Neural progenitor cell (in vitro differentiated cells): ENCODE measurements at regions not wholly inside any gene's neighbourhood (a gene's known extent, or its start where the extent isn't known, plus 50 kb on each side); places are given as distances from the start of the nearest gene placed in this dataset.

Experiments used
- DNase-seq: peaks from one replicate; pipeline ENCODE4 v3.0.0-alpha.2; 2016; ENCODE audit warnings: low spot score
- H2AFZ ChIP-seq: fragments of 200-600 bp; sonication (generic); replicated peaks from 2 replicates; pipeline ENCODE4 v1.6.1; 2016; ENCODE audit warnings: antibody characterized with exemption
- H3F3A ChIP-seq: fragments of 200-600 bp; sonication (generic); 2 replicates; pipeline ENCODE4 v1.6.1; 2016; ENCODE audit warnings: antibody characterized with exemption, low read depth
- H3K27ac ChIP-seq: fragments of 200-600 bp; sonication (generic); 2 replicates; pipeline ENCODE4 v1.5.1; 2016; ENCODE audit warnings: mild to moderate bottlenecking
- H3K27me3 ChIP-seq: fragments of 200-600 bp; sonication (generic); 2 replicates; pipeline ENCODE4 v1.6.1; 2016; ENCODE audit warnings: mild to moderate bottlenecking, moderate library complexity
- H3K36me3 ChIP-seq: fragments of 200-600 bp; sonication (generic); 2 replicates; pipeline ENCODE4 v1.5.1; 2016
- H3K4me1 ChIP-seq: fragments of 200-600 bp; sonication (generic); 2 replicates; pipeline ENCODE4 v1.6.1; 2016; ENCODE audit warnings: mixed run types
- H3K4me2 ChIP-seq: fragments of 200-600 bp; sonication (generic); 2 replicates; pipeline ENCODE4 v1.6.1; 2016
- H3K4me3 ChIP-seq: fragments of 200-600 bp; sonication (generic); 2 replicates; pipeline ENCODE4 v1.5.1; 2016
- H3K79me2 ChIP-seq: fragments of 200-600 bp; sonication (generic); 2 replicates; pipeline ENCODE4 v1.6.1; 2016; ENCODE audit warnings: low read depth
- H3K9ac ChIP-seq: fragments of 200-600 bp; sonication (generic); 2 replicates; pipeline ENCODE4 v1.6.1; 2016
- H3K9me3 ChIP-seq: fragments of 200-600 bp; sonication (generic); 2 replicates; pipeline ENCODE4 v1.5.1; 2016; ENCODE audit warnings: low read depth
- H4K20me1 ChIP-seq: fragments of 200-600 bp; sonication (generic); 2 replicates; pipeline ENCODE4 v1.6.1; 2016; ENCODE audit warnings: low read depth
- H3K27ac Mint-ChIP-seq: 3 replicates; pipeline ENCODE4 v1.8.0; 2021; ENCODE audit warnings: mixed read lengths
- H3K27me3 Mint-ChIP-seq: 2 replicates; pipeline ENCODE4 v1.8.0; 2022; ENCODE audit warnings: low read depth, mild to moderate bottlenecking, inconsistent platforms, moderate library complexity, mixed read lengths; ENCODE audit not compliant: insufficient read depth
- H3K36me3 Mint-ChIP-seq: 3 replicates; pipeline ENCODE4 v1.8.0; 2021; ENCODE audit warnings: mixed read lengths
- H3K4me1 Mint-ChIP-seq: 3 replicates; pipeline ENCODE4 v1.8.0; 2021; ENCODE audit warnings: mixed read lengths
- H3K4me3 Mint-ChIP-seq: 3 replicates; pipeline ENCODE4 v1.8.0; 2021; ENCODE audit warnings: mild to moderate bottlenecking, moderate library complexity, mixed read lengths
- H3K9me3 Mint-ChIP-seq: 3 replicates; pipeline ENCODE4 v1.8.0; 2020; ENCODE audit warnings: mixed read lengths
- CTCF ChIP-seq: fragments of 200-600 bp; sonication (generic); IDR thresholded peaks from 2 replicates; pipeline ENCODE4 v1.5.1; 2017; ENCODE audit warnings: antibody characterized with exemption, mild to moderate bottlenecking
- EZH2 ChIP-seq: fragments of 200-600 bp; sonication (generic); IDR thresholded peaks from 2 replicates; pipeline ENCODE4 v1.6.1; 2017; ENCODE audit warnings: antibody characterized with exemption, mild to moderate bottlenecking, moderate library complexity
- EZH2phosphoT487 ChIP-seq: fragments of 200-600 bp; sonication (generic); IDR thresholded peaks from 2 replicates; pipeline ENCODE4 v1.6.1; 2017; ENCODE audit warnings: antibody characterized with exemption

GRCh38 chrX:723781-724180 lies 93.2 kb downstream of the SHOX start:
- Histone ChIP-seq H2AFZ (no peak overlapping the region), H3K27ac (no peak overlapping the region), H3K4me2 (no peak overlapping the region), H3K9ac (no peak overlapping the region), H3K4me3 (no peak overlapping the region), H3K36me3 (no peaks in the 10 kb centered on the region), H3K27me3 (no peaks in the 10 kb centered on the region), H3K9me3 (no peaks in the 10 kb centered on the region), H3K79me2 (no peaks in the 10 kb centered on the region), H4K20me1 (no peaks in the 10 kb centered on the region), H3K4me1 (no peaks in the 10 kb centered on the region), H3F3A (peaks cover 16% of the 10 kb centered on the region)
- Mint-ChIP-seq H3K36me3 (peaks cover 6% of the 10 kb centered on the region), H3K27me3 (peaks cover 16% of the 10 kb centered on the region), H3K4me1 (peaks cover 6% of the 10 kb centered on the region), H3K27ac (no peak overlapping the region), H3K9me3 (peaks cover 18% of the 10 kb centered on the region), H3K4me3 (peak overlapping the region; percentile 22)
- no peak for DNase-seq
- TF ChIP-seq CTCF, result no peak
- no peak for TF ChIP-seq EZH2phosphoT487
- no peak for TF ChIP-seq EZH2

DNA sequence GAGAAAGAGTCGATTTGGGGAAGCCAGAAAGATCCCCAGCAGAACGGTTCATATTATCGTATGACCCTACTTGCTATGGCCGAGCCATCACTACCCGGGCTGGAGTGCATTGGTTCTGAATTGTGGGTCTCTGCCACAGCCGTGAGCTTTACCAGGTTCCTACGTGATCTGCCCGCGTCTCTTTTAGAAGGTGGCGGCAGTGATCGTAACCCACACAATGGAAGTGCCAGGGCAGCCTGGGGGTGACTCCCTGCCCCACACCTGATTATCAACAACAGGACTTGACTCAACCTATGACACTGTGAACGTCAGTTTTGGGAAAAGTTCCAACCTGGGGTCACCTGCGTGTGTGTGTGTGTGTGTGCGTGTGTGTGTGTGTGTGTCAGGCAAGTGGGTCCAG lies 90.8 kb downstream of the SHOX start:
- Histone ChIP-seq H3K79me2 (no peaks in the 10 kb centered on the region), H3K27ac (no peak overlapping the region), H3F3A (peaks cover 16% of the 10 kb centered on the region), H4K20me1 (no peaks in the 10 kb centered on the region), H2AFZ (no peak overlapping the region), H3K36me3 (no peaks in the 10 kb centered on the region), H3K4me2 (no peak overlapping the region), H3K9me3 (no peaks in the 10 kb centered on the region), H3K9ac (no peak overlapping the region), H3K4me3 (no peak overlapping the region), H3K27me3 (no peaks in the 10 kb centered on the region), H3K4me1 (no peaks in the 10 kb centered on the region)
- Mint-ChIP-seq H3K4me1 (peaks cover 3% of the 10 kb centered on the region), H3K36me3 (peaks cover 6% of the 10 kb centered on the region), H3K9me3 (peaks cover 21% of the 10 kb centered on the region), H3K27me3 (peaks cover 16% of the 10 kb centered on the region), H3K27ac (no peak overlapping the region), H3K4me3 (no peak overlapping the region)
- DNase-seq, result no peak
- TF ChIP-seq EZH2phosphoT487 (no peak), EZH2 (no peak), CTCF (no peak)

DNA sequence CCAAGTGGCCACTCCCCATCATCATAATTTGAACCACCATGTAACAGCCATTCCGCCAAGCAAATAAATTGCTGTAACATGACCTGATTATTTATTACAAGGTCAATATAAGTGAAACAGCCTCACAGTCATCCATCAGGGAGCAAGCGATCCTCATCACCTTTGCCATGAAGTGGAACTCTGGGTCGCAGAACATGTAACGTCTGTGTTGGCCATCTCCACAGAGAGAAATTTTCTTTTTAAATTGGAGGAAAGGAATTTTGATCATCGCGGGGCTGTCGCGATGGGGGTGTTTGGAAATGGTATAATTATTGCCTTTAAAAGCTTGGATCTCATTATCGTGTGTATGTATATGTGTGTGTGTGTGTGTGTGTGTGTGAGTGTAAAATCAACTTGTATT lies 90.2 kb downstream of the SHOX start:
- Histone ChIP-seq H3K4me3 (no peak overlapping the region), H2AFZ (no peak overlapping the region), H3K27ac (no peak overlapping the region), H3K36me3 (no peaks in the 10 kb centered on the region), H3F3A (peaks cover 16% of the 10 kb centered on the region), H3K9ac (no peak overlapping the region), H3K9me3 (no peaks in the 10 kb centered on the region), H3K27me3 (no peaks in the 10 kb centered on the region), H4K20me1 (no peaks in the 10 kb centered on the region), H3K79me2 (no peaks in the 10 kb centered on the region), H3K4me2 (no peak overlapping the region), H3K4me1 (no peaks in the 10 kb centered on the region)
- TF ChIP-seq CTCF (no peak), EZH2phosphoT487 (no peak), EZH2 (no peak)
- DNase-seq, result no peak
- H3K4me3 Mint-ChIP-seq, result no peak overlapping the region
- H3K4me1 Mint-ChIP-seq, result peaks cover 3% of the 10 kb centered on the region
- peaks cover 14% of the 10 kb centered on the region for H3K27me3 Mint-ChIP-seq
- peaks cover 6% of the 10 kb centered on the region for H3K36me3 Mint-ChIP-seq
- no peak overlapping the region for H3K27ac Mint-ChIP-seq
- H3K9me3 Mint-ChIP-seq, result peaks cover 16% of the 10 kb centered on the region
